ENCODE measurements at regions not wholly inside any gene's neighbourhood (a gene's known extent, or its start where the extent isn't known, plus 50 kb on each side); places are given as distances from the start of the nearest gene placed in this dataset.

DNA sequence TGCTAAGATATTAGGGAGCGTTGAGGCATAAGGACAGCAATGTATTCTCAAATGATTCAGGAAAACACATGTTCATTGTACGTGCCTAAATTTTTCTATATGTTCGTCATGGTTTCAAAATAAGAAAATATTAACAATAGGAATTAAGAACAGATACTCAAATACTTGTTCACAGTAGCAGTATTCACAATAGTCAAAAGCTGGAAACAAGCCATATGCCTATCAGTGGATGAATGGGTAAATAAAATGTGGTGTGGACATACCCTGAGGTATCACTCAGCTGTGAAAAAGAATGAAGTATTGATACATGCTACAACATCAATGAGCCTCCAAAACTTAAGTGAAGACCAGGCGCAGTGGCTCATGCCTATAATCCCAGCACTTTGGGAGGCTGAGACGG lies 84.7 kb upstream of the PTER start:
- DNase-seq (ENCODE audit: low spot score): no peak

DNA sequence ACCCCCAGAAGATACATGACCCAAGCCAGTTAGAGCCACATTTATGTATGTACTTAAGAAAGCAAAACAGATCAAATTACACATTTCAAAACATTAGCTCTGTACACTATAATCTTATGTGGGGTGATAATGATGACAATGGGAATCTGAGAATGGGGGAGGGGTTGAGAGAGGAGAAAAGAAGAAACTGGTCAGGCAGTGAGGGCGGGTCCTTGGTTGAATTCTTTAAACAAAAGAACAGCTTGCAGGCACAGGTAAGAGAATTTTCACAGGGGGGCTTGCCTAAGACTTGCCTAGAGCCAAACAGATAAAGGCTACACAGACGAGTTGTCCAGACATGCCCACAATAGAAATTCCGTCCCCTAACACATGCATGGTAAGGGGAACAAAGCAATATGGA lies 76.8 kb upstream of the PTER start:
- no peak for DNase-seq (ENCODE audit: low spot score)

DNA sequence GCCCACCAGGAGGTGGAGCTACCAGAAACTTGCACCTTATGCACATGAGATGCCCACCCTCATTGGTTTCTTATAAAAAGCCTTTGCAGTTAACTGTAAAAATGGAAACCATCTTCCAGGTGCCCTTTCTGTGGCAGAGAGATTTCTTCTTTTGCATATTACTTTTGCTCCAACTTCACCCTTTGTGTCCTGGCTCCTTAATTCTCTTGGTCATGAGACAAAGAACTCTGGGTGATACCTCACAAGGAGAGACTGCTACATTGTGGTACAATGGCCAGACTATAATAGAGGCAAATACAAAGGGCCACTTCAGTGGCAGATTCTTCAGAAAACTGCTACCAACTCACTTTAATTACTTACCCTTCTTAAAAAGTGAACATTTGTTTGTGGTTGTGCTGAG lies 76.4 kb upstream of the PTER start:
- no peak for DNase-seq (ENCODE audit: low spot score)

DNA sequence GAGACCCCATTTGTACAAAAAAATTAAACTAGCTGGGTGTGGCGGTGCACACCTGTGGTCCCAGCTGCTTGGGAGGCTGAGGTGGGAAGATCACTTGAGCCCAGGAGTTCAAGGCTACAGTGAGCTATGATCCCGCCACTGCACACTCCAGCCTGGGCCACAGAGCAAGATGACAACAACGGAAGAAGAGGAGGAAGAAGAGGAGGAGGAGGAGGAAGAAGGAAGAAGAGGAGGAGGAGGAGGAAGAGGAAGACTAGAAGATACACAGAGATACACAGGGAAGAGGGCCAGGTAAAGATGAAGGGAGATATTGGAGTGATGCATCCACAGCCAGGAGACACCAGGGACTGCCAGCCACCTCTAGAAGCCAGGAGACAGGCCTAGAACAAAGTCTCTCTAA lies 75.7 kb upstream of the PTER start:
- DNase-seq (ENCODE audit: low spot score): no peak

DNA sequence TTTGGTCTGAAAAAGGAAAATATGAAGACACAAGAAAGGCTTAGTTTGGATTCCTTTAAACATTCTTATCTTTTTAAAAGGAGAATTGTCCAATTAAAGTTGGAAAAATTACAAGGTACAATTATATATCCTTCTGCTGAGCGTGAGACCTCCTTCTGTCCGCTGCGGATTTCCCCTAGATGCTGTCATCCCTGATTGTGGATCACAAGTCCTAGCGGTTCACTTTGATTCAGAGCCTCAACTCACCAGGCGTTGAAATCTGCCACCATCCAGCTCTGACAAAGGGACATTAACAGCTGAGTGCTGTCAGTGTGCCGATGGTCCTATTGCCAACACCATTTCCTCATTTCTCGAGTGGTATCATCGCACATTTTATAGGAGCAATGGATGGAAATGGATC lies 73.1 kb upstream of the PTER start:
- DNase-seq (ENCODE audit: low spot score): no peak

DNA sequence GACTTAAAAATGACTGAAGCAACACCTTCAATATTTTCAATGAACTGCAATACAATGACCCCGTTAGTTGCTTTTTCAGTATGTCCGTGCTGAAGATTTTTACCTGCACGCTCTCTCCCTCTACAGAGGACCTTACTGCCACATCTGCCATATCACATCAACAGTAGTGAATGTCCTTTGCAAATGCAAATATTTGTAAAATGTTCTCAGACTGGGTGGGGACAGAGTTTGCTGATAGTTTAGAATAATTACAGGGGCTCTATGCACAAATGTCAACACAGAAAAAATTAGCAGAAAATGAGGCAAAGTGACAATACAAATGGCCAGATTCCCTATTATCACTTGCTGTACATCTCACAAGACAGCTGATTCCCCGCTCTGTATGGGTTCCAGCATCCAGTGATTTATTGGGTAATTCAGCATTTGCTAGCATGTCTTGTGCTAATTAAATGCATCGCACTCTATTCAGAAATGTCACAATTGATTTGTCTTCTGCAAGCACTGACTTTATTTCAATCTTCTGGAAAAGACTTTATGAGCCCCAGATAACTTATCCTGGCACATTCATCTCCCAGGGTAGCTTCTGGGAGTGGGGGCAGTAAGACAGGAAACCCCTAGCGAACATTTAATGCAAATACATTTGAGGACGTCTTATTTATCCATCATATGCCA lies 69.1 kb upstream of the PTER start:
- no peak for DNase-seq (ENCODE audit: low spot score)

DNA sequence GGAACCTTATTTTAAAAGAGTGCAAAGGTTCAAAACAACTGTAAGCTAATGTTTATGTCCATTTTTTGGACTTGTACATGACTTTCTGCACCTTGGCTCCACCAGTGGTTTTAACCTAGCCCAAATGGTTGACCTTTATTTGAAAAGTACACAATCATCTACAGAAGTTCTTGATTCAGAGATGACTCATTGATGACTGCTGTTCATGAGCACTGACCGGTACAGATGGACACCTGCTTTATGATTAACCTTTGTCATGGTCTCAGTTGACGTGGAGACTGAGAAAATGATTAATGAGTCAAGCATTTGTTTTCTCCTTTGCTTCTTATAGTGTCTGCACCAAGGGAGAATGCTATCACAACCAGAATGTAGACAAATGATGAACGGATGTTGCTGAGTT lies 55.7 kb upstream of the PTER start:
- no peak for DNase-seq (ENCODE audit: low spot score)

DNA sequence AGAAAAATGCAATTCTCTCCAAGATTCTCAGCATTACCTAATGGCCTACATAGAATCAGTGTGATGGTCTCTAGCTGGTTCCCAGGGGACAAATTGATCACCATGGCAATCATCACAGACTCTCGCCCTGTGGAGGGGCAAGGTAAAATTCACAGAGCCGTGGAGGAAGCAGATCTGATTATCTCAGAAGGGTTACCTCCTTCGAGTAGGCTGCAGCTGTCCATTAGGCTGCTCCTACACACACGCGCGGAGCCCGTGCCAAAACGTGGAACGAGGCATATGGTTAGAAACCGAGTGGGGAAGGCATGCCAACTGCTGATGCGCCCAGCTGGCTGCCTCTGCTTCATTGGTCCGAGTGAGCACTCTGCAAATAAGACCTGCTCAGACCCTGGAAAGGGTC lies 52.8 kb upstream of the PTER start:
- no peak for DNase-seq (ENCODE audit: low spot score)

DNA sequence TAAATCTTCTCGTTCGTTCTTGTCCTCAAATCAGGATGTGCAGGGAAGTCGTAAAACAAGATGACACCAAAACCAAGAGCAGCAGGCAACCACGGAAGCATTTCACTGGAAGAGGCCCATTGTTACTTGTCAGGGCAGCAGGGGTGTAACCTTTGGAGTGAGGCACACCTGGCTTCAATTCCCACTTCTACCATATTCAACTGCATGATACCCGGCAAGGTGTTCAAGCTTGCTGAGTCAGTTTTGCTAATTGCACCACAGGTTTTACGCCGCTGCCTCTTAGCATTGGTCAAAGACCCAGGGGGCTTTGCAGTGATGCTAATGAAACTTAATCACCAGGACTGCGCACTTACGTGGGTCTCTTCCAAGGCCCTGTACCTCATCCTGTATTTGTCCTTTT lies 50.0 kb upstream of the PTER start:
- DNase-seq (ENCODE audit: low spot score): no peak
